Fibroblast of peridontal ligament (primary cell): ENCODE measurements at regions not wholly inside any gene's neighbourhood (a gene's known extent, or its start where the extent isn't known, plus 50 kb on each side); places are given as distances from the start of the nearest gene placed in this dataset.

Experiments
- DNase-seq: peaks from one replicate; pipeline ENCODE4 v3.0.0-alpha.2; 2010; ENCODE audit errors: extremely low read depth

DNA sequence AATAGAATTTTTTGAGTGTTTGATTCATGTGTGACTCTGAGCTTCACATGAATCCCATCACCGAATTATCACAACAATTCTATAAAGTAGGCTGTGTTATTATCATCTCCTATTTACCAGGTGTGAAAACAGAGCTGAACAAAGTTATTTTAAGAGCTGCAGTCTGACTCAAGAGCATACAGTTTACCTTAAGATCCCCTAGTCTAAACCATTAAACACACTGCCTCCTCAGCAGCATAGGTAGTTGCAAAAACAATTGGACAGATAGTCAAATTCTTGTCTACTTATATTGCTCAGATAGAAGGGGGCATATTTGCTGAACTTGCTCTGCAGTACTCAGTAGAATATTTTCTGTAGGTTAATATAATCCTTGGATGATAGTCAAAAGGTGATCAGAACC lies 219.8 kb upstream of the ATP2B1 start:
- DNase-seq, result no peak

DNA sequence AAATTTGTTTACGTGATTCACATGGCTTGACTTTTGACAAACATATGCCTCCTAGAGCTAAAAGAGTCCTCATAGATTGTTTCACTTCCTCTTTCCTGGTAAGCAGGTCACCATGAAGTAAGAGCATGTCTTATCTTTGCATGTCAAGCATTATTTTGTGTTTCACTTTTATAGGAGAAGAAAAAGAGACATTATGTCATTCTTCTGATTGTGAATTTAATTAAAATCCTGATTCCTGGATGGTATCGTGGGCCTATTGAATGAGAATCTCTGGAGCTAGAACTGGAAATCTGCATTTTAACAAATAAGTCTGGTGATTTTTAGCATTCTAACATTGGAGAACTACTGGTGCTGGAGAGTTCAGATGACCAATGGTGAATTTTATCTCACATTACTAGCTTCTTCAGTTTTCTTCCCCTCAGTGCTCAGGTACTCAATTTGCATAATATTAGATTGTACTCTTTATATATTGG lies 218.6 kb upstream of the ATP2B1 start:
- DNase-seq, result no peak

DNA sequence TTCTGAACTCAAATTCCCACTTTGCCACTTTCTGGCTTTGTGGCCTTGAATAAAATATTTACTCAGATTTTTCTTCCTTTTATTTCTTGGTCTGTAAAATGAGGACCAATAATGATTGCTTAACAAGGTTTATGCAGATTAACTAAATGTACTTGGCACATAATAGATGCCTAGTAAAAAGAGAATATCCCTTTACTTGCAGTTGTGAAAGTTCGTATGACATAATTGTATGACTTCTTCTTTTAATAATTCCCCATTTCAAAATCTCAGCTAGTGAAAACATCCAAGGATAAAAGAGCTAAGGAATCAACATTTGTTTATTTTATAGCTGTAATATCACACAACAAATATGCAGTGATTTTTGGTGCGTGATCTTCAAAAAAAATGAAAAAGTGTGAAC lies 215.6 kb upstream of the ATP2B1 start:
- DNase-seq, result no peak

DNA sequence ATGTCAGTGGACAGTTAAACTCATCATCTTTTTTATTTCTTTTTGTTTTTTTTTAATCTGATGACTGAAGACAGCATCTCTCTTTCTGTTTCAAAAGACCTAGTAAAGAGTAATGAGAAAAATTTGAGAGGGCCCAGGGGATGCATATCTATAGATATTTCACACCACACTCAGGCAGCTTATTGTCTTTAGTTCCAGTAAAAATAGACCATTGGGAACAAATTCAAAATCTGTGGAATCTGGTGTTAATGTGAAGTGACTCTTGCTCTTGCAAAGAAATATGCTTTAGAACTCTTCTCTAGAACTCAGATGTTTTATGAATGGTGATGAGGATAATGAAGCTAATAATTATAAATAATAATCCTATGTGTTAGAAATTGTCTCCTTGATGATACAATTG lies 214.5 kb upstream of the ATP2B1 start:
- peak; percentile 24 for DNase-seq

DNA sequence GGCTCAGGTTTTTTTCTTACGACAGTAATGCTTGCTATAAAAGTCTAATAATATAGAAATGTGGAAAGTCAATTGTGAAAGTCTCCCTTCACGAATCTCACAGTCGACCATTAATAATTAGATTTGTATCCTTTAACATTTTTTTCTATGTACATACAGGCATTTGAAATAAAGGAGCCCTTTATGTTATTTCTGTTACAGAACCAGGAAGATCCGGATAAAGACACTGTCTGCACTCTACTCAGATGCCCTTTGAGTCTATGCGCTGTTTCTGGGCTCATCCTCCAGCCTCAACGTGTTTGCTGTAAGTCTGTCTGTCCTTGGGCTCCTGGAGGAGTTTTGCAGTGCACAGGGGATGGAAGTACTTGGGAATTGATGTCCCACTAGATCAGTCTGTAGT lies 212.2 kb upstream of the ATP2B1 start:
- DNase-seq, result no peak

DNA sequence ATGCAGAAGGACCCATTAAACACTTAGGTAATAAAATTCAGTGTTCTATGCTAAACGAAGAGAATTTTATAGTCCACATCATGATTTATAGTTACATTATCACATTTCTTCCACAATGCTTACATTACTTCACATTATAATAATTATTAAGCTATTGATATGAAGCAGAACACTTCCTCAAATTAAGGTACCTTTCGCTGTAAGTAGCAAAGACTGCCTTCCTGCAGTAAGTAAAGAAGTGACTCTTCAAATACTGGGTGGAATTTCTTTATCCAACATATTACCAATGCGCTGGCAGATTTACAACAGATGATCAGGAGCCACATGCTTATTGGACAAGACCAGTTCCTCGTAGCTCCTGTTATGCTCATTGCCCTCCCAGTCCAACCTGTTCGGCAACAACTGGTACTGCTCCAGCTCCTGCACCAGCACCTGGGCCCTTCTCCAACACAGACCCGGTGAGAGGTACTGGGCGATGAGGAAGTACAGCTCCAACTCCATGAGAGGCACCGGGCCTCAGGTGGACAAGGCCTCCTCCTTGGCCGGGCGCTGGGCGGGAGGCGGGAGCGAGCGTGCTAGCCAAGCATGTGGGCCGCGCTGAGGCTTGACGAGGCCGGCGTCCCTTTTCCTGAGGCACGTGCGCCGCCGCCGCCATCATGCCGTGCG lies 210.7 kb upstream of the ATP2B1 start:
- DNase-seq, result no peak

DNA sequence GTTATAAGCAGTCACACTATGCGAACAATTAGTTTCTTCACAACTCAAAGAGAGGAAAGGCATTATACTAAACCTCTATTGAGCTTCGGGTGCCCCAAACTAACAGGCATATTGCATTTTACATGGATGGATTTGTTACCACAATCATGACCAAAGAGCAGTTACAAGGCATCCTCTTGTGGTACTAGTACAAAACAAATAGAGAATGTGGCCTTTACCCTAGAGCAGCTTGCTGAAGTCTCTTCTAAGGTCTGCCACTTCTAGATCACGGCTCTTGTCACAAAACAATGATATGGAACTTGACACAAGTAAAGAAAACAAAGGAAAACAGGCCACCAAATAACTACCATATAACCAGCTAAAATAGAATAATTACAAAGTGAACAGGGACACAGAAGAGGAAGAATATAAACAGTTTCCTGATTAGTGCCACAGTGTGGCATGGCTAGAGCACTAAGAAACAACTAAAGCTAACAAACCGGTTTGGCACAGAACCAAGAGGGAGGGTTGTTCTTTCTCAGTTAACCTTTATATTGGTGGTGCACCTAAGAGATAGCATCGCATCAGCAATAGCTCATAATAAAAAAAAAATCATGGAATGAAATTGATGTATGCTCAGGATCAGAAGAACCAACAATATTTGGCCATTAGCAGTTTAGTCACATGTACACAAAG lies 209.7 kb upstream of the ATP2B1 start:
- no peak for DNase-seq

DNA sequence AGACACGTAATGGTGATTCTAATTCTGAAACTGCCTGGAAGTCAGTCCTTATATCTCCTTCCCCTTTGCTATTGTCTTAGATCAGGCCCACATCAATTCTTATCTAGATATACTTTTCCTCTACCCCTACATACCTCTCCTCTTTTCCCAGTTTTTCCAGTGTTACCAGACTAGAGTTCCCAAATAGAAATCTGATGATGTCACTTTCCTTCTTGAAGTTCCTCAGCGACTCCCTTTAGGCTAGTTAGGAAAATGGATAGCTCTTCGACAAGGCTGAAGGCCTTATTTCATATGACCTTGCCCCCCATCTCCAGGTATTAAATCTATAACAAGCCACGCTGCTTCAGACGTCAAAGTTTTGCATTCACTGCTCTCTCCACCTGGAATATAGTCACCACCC lies 201.1 kb upstream of the ATP2B1 start:
- DNase-seq, result no peak

DNA sequence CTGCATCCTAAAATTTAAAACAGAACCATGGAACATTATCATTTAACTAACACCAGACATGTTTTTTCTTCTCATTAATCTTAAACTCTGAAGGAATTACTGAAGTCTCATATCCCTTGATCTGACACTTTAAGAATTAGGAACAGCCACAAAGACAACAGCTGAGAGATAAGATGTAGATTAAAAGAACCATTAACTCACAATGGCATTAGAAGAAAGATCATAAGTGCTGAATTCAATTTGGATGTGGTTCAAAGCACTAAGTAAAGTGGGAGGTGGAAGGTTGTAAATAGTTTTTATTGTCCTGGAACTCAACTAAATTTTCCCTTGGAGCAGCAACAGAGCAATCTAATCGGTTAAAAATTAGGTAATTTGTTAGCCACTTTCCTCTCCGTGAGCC lies 199.0 kb upstream of the ATP2B1 start:
- no peak for DNase-seq

DNA sequence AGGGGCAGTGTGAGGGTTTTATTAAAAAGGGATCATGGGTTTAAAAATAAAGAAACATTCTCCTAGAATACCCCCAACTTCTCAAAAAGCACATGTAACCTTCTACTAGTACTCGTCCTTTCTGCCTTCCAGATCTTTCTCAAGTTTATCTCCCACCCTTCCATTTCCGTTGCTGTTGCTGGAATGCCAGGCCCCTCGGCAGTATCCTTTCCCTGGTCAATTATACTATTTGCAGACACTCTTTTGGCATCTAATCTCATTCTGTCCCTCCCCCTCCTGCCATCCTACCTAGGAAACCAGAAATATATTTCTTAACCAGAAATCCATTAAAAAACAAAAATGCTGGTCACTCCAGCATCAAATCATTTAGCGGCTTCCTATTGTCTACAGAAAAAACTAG lies 198.2 kb upstream of the ATP2B1 start:
- no peak for DNase-seq

DNA sequence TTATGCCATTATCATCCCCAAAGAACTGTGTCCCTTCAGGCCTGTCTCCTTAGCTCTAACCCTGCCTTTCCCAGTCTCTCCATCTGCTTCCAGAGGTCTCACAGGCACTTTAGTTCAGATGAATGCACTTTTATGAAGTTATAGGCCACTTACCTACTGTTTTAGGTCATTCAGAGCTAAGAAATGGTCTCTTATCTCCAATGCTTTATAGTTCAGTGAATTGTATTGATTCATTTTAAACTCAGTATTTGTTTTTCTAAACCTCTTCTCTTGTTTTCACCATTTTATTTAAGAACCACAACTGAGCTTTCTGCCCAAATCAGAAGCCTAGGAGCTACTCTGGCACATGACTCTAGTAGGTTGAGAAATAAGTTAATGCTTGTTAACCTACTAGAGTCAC lies 197.5 kb upstream of the ATP2B1 start:
- no peak for DNase-seq

DNA sequence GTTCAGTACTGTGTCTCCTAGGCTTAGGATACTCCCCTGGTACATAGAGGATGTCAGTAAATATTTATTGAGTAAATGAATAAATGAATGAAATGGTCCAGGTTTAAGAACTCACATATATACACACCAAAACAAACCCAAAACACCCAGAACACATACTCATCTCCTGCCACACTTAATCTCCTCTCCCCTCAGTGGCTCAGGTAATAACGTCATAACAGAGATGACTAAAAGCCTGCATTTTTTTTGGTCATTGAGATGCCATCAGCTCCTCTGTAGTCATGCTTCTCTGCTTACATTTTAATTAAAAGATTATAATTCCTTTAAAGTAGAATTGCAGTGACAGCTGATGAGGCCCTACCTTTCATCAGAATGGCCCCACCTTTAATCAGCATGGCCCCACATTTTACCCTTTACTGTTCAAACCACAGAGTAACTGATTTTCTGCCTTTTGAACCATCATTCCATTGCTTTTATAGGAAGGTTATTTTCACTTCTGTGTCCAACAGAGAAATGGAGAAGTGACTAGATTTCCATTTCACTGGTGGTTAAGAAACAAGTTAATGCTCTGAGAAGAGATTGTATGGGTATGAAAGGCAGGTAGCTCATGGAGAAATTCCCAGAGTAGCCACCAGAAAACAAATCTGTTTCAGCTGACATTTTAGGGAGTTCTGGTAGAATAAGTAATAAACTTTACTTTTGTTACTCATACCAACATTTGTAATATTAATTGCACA lies 193.4 kb upstream of the ATP2B1 start:
- DNase-seq, result no peak

DNA sequence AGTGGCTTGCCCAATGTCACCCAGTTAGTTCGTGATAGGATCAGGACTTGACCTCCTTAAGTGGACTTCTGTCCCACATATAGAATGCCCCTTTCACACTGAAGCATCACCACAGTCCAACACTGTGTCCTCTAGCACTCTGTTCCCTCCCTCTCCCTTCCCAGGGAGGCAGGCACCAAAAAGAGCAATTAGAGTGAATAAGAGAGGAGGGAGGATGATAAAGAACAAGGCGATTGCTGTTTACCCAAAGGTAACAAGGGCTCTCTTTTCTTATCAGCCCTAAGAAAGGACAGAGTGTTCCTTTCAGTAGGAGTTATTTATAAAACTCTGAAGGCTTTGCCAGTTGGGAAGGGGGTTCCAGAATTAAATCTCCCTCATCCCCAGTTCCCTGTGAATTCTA lies 192.7 kb upstream of the ATP2B1 start:
- DNase-seq, result no peak

DNA sequence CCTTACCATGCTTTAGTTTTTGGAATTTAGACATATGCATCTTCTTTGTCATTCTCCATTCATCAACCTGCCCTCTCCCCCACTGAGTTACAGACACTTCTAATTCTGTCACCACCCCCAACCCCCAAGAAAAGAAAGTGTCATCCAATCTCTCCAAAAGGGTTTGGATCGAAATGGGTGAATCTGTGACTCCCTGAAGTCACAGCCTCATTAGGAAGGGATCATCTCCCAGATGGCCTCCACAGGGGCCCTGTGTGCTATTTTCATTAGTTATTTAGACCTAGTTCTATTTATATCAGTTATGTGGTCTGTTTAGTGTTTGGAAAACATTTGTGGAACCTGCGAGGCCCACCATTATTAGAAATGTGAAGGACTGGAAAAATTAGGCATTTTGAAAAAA lies 191.0 kb upstream of the ATP2B1 start:
- no peak for DNase-seq

DNA sequence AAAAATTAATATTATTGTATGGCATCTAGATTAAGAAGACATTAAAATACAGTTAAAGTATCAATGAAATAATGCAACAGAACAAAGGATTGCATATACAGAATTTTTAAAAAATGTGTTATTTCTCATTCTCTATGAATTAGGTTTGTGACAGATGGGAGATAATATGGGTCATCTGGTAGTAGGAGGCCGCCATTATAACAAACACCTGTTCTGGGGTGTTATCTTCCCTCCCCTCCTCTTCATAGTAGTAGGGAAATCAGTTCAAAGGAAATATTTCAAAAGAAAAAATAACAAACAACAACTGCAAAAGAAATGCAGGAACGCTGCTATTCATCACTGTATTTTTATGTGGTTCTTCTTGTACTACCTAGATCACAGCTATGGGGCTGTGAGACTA lies 187.0 kb upstream of the ATP2B1 start:
- DNase-seq, result no peak

DNA sequence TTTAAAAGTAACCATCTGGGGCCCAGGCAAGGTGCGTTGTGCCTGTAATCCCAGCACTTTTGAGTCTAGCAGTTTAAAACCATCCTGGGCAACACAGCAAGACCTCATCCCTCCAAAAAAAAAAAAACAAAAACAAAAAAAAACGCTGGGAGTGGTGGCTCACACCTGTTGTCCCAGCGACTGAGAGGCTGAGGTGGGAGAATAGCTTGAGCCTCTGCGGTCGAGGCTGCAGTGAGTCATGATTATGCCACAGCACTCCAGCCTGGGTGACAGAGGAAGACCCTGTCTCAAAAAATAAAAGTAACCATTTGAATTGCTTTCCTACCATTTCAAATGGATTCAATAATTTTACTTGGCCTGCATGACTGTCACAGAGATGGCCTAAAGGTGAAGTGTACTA lies 186.5 kb upstream of the ATP2B1 start:
- DNase-seq, result no peak

DNA sequence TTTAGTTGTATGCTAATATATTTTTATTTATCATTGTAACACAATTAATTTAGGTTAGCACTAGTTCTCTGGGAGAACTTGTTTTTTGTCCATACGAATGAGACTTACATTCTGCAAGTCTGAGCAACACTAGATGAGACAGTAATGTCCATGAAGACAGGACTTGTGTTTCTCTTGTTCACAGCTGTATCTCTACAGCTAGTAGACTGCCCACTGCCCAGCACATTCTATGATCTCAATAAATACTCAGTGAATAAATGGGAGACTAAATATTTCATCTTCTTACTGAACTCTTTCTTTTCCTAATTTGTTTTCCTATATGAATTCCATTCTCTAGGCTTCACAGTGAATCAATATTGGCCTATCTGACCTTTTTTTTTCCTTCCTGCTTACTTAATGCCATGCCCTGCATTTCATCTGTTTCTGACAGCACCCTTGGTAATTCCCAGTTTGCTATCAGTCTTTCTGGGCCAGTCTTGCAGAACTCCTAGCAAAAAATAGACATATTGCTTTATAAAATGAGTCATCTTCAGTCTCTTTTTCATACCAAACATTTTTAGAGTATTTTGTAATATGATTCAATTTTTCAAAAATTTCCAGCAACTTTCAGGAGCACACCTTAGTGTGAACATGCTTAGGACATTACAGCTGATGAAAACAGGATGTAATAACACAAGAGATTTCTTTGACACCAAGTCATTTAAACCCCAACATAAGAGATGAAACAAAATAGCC lies 185.5 kb upstream of the ATP2B1 start:
- DNase-seq, result peak; percentile 39

DNA sequence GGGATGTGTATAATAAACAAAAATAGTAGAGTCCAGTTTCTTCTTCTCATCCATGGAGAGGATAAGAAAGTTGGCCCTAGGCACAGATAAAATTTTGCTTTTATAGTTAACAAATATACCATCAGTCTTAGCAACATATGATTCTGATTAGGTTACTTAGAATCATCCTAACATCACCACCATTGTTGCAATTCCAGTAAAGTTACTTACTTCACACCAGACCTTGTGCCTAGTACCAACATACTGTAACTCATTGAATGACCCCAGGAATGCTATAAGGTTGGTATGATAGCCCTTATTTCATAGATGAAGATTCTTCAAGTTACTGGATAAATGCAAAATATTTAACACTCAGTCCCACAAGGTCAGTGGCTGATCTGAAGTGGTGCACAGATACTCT lies 183.8 kb upstream of the ATP2B1 start:
- peak; percentile 64 for DNase-seq

DNA sequence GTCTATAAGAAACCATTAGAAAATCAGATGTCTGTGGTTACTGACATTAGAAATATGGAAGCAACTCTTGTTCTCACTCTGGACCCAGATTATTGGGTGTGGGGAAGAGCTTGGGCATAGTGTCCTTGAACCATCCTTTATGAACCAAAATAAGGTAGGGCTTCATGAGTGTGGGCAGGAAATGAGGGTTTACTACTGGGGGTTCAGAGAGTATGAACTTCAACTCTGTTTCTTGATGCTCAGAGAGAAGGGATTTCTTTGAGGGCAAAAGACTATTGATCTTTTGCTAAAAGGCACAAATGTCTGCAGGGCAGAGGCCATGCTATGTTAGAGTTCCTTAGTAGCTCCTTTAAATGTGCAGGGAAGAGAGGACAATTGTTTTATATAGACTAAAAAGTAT lies 183.3 kb upstream of the ATP2B1 start:
- no peak for DNase-seq

DNA sequence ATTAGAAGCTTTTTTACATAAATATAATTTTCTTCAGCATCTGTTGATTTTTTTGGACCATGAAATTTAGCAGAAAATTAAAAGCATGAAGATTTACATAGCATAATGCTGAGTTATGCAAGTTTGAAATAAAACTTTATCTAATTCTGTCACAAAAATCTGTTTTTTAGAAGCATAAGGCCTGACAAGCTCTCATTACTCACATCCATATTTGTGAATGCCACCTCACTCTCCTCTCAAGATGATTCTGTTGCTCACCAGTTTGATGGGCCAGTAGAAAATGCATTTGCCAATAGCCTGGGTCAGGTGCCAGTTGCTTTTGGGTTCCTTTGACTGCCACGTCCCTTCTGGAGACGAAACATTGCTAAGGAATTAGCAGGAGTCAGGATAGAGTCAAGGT lies 181.5 kb upstream of the ATP2B1 start:
- DNase-seq, result peak; percentile 9

DNA sequence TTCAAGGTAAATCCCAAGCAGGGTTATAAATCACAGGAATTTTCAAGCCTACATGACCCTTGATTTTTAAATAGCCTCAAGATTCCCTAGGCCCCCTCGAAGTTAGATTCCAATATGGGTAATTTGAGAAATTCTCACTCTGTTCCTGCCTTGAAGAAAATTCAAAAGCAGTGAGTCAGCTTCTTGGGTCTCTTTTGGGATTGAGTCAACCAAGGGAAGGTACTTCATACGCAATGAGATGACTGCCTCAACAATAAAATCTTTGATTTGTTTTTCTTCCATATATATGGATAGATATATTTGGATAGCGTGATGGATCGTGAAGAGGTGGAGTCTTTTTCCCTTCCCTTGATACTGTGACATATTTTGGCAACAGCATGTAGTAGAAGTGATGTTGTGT lies 180.4 kb upstream of the ATP2B1 start:
- DNase-seq, result peak; percentile 67

DNA sequence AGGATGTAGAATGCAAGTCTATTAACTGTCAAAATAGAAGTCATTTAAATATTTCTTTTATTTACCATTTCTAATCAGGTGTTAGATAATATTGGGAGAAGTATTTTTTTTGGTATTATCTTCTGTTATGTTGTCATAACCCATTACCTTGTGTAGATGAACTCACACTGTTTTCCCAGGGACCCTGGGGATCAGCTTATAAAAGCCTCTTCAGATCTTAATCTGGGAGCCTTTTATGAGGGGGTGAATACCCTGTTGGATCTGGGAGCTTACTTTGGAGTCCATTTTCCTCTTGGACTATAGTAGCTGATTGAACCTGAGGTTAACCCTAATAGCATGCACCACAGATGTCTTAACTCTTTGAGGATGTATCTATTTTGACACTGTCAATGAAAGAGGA lies 176.3 kb upstream of the ATP2B1 start:
- DNase-seq, result no peak
